ENCODE measurements at regions not wholly inside any gene's neighbourhood (a gene's known extent, or its start where the extent isn't known, plus 50 kb on each side); places are given as distances from the start of the nearest gene placed in this dataset.
A peak's percentile ranks its signal among the peaks of the same experiment; 100 is the strongest.

GRCh38 chr13:50365408-50366391, 350.5 kb downstream of the KCNRG start (continued):
- TF ChIP-seq PRDM2 (tag by site-specific recombination; IDR thresholded peaks at IDR 0.05; ENCODE audit: borderline replicate concordance), result no peak
- no peak for TF ChIP-seq ZBTB26 (tag by site-specific recombination; optimal IDR thresholded peaks at IDR 0.05)
- TF ChIP-seq ZNF354C (tag by site-specific recombination; IDR thresholded peaks at IDR 0.05; ENCODE audit: borderline replicate concordance, low read depth), result no peak
- TF ChIP-seq ZBTB1 (tag by site-specific recombination; IDR thresholded peaks at IDR 0.05), result no peak
- TF ChIP-seq GLI2 (tag by site-specific recombination; IDR thresholded peaks at IDR 0.05; ENCODE audit: borderline replicate concordance, low read depth), result no peak
- no peak for TF ChIP-seq PRDM10 (tag by site-specific recombination; IDR thresholded peaks at IDR 0.05)
- TF ChIP-seq ZNF621 (tag by site-specific recombination; IDR thresholded peaks at IDR 0.05), result no peak
- no peak for TF ChIP-seq TCF7L2 (IDR thresholded peaks at IDR 0.05; ENCODE audit: borderline replicate concordance, low read depth, low read length)
- no peak for TF ChIP-seq OSR2 (tag by site-specific recombination; IDR thresholded peaks at IDR 0.05)
- no peak for TF ChIP-seq ZBTB44 (tag by site-specific recombination; IDR thresholded peaks at IDR 0.05)
- no peak for TF ChIP-seq CTCF (tag by site-specific recombination; IDR thresholded peaks at IDR 0.05)
- no peak for TF ChIP-seq ZNF488 (tag by site-specific recombination; IDR thresholded peaks at IDR 0.05)
- peak; percentile 83 for TF ChIP-seq SCRT2 (tag by site-specific recombination; IDR thresholded peaks at IDR 0.05)
- no peak for TF ChIP-seq ZNF701 (tag by site-specific recombination; IDR thresholded peaks at IDR 0.05)
- TF ChIP-seq PRDM1 (tag by site-specific recombination; IDR thresholded peaks at IDR 0.05), result no peak; the same call in 1 of the 2 replicates
- TF ChIP-seq ZNF10 (tag by site-specific recombination; IDR thresholded peaks at IDR 0.05), result no peak
- no peak for TF ChIP-seq ZNF391 (tag by site-specific recombination; IDR thresholded peaks at IDR 0.05; ENCODE audit: borderline replicate concordance, low read depth)
- TF ChIP-seq ZIC2 (tag by site-specific recombination; IDR thresholded peaks at IDR 0.05), result no peak
- TF ChIP-seq HIC1 (tag by site-specific recombination; IDR thresholded peaks at IDR 0.05), result no peak
- TF ChIP-seq GFI1B (tag by site-specific recombination; IDR thresholded peaks at IDR 0.05), result no peak

All from HEK293 (cell line).